ENCODE measurements at regions not wholly inside any gene's neighbourhood (a gene's known extent, or its start where the extent isn't known, plus 50 kb on each side); places are given as distances from the start of the nearest gene placed in this dataset.
"Not testable (repeated sequence)": the region's sequence is repeated elsewhere in the genome, so short reads cannot be mapped to it uniquely, and the experiment has no call there.

DNA sequence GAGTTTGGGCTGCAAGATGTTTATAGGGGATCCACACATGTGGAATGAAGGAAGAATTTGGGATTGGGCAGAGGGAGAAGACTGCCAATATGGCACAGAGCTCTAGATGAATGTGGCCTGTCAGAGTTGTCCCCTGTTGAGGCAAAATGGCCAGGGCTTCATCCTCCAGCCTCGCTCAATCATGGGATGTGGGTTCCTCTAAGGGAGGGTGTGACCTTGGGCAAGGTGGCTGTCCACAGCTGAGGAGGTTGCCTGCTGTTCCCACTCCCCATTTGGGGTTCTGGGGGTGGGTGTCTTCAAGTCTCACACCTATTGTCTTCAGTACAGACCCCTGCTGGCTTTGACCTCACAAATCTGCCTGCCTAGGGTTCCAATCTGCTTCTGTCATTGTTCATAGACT lies 121.6 kb upstream of the FAM204A start:
- DNase-seq, result no peak

DNA sequence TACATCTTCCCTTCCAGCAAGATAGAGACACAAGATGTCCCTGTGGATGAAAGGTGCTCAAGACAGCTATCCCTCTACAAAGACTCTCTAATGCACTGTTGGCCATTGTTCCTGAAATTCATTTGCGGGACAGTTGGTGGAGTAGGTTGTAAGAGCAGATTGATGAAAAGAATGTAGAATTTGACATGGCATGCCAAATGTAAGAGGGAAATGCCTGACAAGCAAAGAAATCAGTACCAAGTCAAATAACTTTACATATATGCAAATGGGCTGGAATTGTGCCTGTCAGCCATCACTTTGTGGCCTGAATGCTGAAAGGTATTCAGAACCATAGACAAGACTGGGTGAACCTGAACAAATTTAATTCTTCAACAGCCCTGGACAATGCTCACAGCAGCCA lies 120.3 kb upstream of the FAM204A start:
- DNase-seq, result no peak

DNA sequence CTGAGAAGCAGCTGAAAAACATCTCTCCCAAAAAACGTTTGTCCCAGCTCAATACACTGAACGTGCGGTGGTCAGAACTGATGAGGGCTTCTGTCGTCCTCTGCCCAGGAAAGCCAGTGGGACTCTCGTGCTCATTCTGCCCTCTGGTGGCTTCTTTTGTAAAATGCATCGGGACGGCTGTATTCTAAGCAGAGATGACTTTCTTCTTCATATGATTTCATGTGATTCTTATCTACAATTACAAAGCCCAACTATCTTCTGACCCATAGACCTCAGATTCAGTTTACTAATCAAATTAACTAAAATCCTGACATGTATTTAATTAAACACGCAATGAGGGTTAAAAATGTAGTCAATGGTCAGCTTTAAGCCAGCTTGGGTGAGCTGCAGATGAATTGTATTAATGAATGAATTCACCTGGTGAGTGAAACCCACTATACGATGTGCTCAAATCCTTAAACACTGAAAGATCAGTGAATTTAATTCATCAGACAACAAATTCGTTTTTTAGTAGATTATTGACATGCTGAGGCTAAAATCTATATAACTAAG lies 117.6 kb upstream of the FAM204A start:
- DNase-seq, result peak; percentile 79

DNA sequence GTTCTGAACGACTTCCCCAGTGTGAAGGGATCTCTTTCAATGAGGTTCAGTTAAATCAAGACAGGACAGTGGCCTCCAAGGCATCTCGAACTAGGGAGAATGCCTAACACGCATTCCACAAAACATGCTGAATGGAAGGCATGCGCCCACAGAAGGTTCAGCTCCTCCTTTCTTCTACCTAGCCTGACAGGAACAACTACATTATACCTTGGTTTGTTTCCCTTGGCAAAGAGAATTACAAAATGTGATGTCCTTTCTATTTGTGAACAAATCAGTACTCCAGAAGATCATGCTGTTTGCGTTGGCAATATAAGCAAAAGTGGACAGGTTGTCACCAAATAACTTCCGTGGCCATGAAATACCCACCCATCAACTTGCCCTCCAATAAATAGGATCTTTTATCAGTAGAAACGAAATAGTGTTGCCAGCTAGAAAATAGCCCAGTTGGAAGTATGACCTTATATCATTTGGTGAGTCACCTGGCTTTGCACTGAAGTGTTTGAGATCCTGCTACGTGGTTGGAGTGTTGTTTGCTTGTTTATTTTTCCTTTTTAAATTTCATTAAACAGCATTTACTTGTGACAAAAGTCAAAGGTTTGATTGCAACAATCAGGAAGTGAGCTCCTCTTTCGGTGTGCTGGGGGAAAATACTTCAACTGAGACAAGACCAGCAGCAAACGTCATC lies 117.0 kb upstream of the FAM204A start:
- no peak for DNase-seq

DNA sequence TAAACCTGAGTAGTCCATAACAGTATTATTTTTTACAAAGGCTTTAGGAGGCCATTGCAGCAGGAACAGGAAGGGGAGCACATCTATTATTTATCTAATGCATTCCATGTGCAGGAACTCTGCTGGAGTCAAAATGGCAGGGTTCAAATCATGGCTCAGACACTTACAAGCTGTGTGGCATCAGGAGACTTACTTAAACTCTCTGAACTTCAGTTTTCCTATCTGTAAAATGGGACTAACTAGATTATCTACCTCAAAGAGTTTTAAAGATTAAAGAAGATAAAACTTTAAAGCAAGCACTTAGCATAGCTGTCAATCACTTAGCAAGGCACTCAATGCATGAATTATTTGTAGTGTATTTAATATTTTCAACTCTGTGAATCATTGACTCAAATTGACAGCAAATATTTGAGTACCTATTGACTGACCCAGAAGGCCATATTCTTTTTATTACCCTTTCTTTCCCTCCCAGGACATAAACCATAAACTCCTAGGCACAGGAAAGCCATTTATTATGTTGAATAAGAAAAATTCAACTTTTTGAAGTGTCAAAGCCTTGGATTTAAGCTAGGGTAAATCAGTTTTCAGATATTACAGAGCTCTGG lies 115.8 kb upstream of the FAM204A start:
- no peak for DNase-seq

DNA sequence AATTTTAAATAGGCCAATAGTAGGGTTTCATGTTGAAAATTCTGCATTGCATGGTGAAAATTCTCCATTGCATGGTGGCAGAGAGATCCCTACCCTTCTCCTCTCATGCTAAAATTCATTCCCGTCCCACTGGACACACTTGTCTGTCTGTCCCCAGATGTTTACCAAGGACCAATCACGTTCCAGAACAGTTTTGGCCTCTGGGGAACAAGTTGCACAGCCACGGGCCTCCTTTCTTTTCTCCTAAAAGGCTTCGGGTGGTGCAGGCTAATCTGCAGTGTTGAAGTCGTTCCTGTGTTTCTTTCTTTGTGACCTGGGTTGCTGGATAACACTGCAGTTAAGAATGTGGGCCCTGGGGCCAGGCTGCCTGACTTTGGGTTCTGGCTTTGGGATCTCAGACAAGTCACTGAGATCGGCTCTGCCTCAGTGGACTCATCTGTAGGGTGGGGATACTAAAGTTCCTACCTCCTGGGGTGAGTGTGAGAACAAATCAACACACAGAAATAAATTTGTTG lies 113.1 kb upstream of the FAM204A start:
- no peak for DNase-seq

DNA sequence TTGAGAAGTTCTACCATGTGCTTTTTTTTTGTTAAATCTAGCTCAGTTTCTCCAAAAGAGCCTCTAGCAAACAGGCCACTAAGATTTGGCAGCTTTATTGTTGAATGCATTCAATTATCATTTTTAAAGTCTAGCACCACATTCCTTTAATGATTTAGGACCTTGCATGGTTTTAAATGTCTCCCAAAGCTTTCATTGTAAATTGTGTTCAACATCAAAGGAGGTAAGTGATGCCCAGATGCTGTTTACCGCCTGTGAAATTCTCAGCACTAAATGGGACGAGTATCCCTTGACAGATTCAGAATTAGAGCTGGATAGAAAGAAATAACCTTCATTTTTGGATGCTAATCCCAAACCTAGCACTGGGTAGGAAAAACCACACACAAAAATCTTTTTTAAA lies 112.1 kb upstream of the FAM204A start:
- no peak for DNase-seq

DNA sequence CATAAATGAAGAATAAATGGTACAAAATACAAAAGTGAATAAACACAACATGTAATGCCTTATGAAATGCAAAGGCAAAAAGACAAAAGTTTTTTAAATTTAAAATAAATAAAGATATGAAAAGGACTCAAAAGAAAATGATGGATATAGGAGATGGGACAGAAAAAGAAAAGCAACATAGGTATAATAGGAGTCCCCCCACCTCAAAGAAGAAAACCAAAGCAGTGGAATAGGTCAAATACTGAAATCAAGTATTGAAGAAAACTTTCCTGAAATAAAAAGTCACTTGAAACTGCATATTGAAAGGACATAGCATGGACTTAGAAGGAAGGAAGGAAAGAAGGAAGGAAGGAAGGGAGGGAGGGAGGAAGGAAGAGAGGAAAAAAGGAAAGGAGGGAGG lies 110.0 kb upstream of the FAM204A start:
- no peak for DNase-seq

DNA sequence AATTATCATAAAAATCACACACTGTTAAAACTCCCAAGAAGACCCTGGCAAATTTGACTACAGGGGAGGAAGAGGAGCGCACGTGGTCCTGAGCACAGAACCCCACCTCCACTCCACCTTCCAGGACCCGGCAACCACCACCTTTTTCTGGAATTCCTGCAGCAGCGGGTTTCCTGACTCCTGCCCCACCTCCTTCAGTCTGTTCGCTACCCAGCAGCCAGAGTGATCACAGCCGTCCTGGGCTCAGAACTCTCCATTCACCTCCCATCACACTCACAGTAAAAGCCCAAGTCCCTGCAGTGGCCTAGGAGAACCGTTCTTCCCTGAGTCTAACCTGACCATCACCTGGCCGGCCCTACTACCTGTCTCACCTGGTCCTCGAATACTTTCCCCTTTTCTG lies 107.4 kb upstream of the FAM204A start:
- DNase-seq, result no peak

DNA sequence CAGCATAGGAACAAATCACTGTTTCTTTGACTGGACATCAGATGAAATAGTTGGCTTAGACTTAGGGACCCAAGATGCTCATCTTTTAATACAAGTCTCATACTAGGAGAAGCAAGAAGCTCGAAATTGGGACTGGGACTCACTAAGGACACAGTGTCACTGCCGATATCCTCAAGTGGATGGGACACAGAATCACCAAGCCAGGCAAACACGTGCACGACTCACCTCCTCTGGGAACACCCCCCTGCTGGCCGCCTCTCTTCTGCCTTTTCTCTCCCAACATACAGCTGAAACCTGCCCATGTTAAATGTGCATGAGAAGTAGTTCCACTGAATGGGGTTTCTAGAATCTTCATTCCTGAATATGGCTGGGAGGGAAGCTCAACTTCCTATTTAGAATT lies 106.6 kb upstream of the FAM204A start:
- DNase-seq, result no peak

DNA sequence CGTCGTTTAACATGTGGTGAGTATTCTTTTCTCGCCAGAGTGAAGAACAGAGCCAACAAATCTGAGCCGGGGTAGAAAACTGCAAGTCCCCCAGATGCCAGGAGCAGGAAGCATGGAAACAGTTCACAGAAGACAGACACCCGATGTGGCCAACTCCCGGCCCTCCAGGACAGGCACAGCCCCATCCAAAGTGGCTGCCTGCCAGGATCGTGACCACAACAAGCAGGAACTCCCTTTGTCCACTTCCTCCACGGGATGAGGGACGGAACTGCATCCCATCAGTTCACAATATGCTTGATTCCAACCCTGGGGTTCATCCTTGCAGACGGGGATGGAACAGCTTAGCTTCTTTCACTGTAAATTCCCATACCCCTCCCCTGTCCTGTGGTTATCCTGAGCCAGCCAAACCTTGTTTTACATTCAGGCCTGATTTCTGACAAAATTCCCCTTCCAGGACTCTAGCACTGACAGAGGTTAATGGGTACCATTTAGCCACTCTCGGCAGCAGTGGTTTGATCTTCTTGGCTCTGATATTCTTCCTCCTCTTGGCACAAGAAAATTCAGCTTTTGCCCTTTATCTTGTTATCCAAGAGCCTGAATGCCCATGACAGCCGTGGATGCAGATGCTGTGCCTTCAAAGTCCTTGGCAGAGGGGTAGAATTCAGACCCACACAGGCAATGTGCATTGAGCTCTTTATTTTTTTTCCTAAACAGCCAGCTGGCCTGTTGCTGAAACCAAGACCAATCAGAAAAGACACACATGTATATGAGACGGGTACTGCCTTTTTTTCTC lies 105.5 kb upstream of the FAM204A start:
- no peak for DNase-seq

DNA sequence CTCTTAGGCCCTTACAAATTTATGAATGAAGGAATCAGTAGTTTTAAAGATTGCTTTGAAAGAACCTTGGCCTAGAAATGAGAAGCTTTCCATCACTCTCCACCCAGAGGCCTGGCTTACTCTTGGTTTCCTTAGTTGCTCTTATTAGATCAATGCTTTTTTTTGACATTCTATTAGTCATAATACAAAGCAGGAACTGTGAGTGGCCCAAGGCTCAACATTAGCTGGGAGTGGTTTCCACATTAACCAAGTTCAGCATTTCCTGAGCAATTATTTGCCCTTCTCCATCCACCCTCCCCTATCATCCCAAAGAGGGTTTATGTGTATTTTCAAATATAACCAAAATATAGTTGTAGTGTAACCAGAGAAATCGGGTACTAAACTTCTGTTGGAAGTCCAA lies 103.4 kb upstream of the FAM204A start:
- no peak for DNase-seq

DNA sequence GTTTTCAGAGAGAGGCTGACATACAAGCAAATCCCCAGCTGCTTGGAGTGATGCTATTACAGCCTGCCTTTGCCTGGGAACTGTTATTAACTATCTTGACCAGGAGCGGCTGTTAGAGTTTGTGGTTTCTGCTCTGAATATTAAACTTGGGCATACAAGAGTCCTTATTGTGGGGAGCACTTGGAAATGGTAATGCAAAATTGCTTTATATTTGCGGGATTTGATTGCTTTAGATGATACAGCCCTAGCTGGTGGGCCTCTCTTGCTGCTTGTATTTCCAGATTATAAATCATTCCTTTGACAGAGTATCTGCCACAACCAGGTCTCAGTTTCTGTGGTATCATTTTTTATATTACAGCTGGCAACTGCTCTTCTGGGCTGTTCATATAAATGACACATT lies 101.9 kb upstream of the FAM204A start:
- DNase-seq, result no peak

DNA sequence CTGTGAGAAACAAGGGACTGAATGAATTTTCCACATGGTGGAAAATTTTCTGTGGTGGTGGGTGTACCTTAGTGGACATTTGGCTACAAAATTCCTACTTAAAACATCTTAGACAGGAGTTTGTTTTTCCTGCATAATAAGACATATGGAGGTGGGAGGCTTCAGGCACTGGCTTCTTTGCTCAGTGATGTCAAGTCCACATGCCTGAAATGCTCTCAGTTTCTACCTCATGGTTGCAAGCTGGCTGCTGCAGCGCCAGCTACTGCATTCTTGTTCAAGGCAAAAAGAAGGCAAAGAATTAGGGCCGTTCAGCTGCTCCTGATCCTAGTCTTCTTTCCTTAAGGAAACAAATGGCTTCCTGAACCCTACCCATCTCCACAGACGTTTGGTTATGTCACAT lies 99.9 kb upstream of the FAM204A start:
- DNase-seq, result no peak

DNA sequence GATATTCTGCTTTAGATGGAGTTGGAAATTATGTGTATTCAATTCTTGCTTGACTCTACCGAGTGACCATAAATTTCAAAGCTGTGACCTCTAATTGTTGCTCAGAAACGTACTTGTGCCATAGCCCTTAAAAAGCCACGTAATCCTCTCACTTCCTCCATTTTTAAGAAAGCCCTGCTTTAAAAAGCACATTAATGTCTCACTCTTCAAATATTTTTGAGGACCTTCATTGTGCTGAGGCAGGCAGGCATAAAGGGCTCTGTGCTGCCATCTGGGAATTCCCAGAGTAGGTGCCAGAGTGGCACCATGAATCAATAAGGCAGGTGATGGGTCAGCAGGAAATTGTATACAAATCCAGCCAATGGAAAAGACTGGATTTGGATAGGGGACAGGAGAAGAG lies 97.7 kb upstream of the FAM204A start:
- DNase-seq, result no peak

DNA sequence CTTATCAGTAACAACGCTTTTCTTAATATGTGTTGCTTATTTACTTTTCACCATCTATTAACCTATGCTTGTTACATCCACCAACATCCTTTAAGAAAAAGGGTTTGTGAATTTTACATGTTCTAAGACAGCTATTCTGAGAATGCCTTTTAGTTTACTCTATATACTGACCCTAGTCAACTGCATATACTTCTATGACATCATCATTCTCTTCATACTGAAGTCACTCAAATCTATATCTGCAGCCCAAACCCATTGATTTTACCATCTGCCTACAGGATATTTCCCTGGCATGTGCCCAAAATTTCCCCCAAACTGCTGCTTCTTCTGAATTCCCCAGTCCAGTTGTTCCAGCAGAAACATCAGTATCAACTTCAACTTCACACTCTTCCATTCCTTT lies 94.6 kb upstream of the FAM204A start:
- DNase-seq, result no peak

DNA sequence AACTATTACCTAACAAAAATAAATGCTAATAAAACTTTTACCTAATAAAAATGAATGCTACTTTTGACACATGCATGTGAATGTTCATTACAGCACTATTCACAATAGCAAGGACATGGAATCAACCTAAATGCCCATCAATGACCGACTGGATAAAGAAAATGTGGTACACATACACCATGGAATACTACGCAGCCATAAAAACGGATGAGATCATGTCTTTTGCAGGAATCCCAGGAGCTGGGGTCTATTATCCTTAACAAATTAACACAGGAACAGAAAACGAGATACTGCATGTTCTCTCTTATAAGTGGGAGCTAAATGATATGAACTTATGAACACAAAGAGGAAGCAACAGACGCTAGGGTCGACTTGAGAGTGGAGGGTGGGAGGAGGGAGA lies 88.1 kb upstream of the FAM204A start:
- no peak for DNase-seq

DNA sequence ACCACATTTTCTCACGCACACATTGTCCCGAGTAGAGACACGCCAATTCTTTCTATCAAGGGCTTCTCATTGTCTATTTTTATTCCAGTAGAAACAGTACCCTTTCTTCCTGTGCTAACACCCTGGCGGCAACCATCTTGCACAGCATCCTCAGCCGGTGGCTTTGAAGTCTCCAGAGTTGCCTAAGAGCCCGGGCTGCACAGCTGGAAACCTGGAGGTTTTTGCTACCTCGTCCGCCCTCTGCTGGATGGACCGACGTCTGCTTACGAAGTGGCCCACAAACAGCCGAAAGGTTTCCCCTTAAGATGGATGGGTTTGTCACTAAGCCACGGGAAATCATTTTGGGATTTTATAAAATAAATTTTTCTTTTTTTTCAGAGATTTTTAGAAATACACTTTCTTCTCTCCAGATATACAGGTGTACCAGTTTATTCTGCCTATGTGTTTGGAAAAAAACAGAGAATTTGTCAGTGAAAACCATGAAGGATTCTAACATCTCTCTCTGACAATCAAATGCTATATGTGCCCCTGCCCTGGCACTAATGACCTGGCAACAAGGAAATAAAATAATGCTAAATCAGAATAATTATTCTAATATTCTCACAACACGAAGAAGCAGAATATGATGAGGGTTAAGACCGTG lies 81.8 kb upstream of the FAM204A start:
- DNase-seq, result peak; percentile 80

DNA sequence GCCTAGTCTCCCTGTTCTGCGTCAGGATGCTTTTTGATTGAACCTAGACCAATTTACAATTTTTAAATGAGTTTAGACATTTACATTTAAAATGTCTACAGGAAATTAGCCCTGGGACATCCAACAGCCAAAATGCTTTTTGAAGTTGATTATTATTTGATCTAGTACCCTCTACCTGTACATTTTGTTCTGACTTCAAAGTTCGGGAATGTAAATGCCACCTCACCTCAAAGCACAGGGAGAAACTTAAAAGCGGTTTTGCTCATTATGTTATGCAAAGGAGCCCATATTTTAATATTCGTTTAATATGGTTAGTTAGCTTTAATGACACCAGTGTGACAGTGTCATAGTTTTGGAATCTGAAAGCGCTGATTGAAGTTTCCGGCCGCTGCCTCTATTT lies 80.1 kb upstream of the FAM204A start:
- DNase-seq, result no peak

DNA sequence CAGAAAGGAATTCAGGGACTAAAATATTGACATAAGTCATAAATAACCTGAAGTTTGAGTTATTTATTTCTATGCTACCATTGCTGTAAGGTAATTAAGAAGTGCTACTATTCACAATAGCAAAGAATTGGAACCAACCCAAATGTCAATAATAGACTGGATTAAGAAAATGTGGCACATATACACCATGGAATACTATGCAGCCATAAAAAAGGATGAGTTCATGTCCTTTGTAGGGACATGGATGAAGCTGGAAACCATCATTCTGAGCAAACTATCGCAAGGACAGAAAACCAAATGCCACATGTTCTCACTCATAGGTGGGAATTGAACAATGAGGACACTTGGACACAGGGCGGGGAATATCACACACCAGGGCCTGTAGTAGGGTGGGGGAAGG lies 77.9 kb upstream of the FAM204A start:
- not testable (repeated sequence) for DNase-seq

DNA sequence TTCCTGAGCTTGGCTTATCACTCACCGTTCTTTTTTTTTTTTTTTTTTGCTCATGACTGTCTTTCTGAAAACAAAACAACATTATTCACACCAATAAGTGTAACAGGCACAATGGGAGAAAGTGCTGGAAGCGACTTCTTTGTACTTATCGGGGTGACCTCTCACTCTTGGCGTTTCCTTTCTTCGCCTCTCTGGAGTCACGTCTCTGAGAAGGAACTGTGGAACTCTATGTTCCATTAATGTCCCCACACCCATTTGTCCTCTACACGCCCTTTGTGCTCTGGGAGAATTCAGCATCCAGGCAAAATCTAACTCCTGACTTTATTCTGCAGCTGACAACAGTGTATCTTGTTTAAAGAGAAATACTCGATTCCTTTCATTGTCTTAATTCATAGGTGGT lies 70.8 kb upstream of the FAM204A start:
- DNase-seq, result no peak

DNA sequence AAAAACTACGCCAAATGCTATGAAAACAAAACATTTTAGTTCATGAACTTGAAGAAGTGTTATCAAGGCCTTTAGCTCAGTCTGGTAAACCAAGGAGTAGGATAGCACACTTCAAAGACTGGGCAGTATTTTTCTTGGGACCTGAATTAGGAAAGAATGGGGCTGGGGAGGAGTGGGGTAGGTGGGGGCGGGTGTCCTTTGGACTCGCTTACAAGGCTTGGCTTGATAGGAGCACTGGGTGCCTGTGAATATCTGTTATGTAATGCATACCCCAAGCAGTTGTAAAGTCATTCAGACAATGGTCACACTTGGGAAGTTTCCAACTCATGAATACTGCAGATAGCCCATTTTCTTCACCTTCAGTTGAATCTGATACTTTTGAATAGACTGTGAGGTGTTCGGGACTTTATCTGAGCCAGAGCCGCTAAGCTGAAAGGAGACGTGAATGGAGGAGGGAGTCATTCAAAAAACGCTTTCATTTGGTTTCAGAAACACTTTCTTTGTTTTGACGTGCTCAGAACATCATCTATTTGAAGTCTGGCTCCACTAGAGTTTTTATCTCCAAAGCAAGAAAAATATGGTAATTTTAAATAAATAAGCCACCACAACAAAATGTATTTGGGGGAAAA lies 70.1 kb upstream of the FAM204A start:
- DNase-seq, result no peak

DNA sequence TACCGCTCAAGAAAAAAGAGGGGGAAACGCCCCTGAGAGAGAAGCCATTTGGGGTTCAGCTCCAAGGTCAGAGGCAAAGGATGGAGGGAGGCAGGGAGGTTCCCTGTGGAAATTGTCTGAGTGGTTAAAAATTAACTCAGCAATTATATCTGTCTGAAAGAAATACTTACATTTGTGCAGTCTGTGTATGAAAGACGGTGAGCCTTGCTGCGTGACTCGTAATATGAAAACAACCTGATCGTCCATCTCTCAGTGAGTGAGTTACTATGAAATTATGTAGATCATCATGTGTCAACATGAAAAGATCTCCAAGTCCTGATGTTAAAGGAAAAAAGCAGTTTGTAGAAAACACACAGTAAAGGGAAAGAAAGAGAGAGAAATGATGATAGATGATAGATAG lies 67.2 kb upstream of the FAM204A start:
- no peak for DNase-seq

All from activated effector memory CD4-positive, alpha-beta T cell treated with anti-CD3 and anti-CD28 coated beads, Interleukin-2, amount 50 U/mL, for 16 hours (primary cell).